ENCODE measurements at regions not wholly inside any gene's neighbourhood (a gene's known extent, or its start where the extent isn't known, plus 50 kb on each side); places are given as distances from the start of the nearest gene placed in this dataset.

DNA sequence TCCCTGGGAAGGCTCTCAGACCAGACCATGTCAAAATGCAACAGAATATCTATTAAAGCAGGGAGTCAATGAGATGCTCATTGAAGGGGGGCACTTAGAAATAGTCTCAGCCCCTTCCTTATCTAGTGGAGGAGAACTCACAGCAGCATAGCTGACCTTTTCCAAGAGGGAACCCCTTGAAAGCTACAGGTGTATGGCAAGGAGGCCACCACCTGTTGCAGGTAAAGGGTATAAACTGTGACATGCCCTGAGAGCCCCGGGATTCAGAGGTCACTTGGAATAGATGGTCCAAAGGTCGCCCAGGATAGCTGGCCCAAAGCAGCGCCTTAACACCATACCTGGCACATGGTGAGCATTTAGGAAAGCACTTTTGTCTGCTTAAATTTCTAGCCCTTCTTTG is 120.2 kb upstream of the RPL38 start:
- no peaks in the 10 kb centered on the region for H3K4me1 Mint-ChIP-seq (ENCODE audit: insufficient read depth, unreplicated experiment)
- ChIA-PET POLR2A (no interaction called here), CTCF (interaction anchor here (0.6 kb wide), 1 partner anchor 88 kb away, joined by 3 read pairs; no protein-coding TSS in a partner anchor)
- no peak for DNase-seq (ENCODE audit: unreplicated experiment)
- TF ChIP-seq, protein P1, sequence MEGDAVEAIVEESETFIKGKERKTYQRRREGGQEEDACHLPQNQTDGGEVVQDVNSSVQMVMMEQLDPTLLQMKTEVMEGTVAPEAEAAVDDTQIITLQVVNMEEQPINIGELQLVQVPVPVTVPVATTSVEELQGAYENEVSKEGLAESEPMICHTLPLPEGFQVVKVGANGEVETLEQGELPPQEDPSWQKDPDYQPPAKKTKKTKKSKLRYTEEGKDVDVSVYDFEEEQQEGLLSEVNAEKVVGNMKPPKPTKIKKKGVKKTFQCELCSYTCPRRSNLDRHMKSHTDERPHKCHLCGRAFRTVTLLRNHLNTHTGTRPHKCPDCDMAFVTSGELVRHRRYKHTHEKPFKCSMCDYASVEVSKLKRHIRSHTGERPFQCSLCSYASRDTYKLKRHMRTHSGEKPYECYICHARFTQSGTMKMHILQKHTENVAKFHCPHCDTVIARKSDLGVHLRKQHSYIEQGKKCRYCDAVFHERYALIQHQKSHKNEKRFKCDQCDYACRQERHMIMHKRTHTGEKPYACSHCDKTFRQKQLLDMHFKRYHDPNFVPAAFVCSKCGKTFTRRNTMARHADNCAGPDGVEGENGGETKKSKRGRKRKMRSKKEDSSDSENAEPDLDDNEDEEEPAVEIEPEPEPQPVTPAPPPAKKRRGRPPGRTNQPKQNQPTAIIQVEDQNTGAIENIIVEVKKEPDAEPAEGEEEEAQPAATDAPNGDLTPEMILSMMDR (IDR thresholded peaks at IDR 0.05; ENCODE audit: unreplicated experiment): no peak
- H3K4me3 Mint-ChIP-seq (ENCODE audit: unreplicated experiment): no peak overlapping the region
- H3K36me3 Mint-ChIP-seq (ENCODE audit: insufficient read depth, unreplicated experiment): no peaks in the 10 kb centered on the region
- peaks cover 48% of the 10 kb centered on the region for H3K27me3 Mint-ChIP-seq (ENCODE audit: insufficient read depth, unreplicated experiment)
- H3K27ac Mint-ChIP-seq (ENCODE audit: low read depth, unreplicated experiment): no peak overlapping the region
- BruUV-seq (replicated peaks): no TSS peak
- peaks cover 7% of the 10 kb centered on the region for H3K9me3 Mint-ChIP-seq (ENCODE audit: unreplicated experiment)
- intact Hi-C loops (cut with micrococcal nuclease): no loop called here

DNA sequence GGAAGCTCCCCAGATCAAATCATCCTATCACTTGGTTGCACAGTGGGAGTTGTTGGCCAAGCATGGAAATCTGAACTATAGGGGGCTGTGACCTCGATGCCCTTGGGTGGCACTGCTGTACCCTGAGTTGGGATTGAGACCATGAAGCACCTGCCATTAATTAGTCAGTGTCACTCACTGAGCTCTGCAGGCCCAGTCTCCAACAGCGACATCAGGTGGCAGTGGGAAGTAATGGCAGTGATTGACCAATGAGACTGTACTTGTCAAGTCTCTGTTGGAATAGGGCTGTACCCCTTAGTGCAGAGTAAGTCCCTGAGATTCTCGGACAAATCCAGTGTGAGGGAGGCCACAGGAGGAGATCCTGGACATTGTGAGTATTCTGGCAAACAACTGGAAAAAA is 118.0 kb upstream of the RPL38 start:
- no peaks in the 10 kb centered on the region for H3K4me1 Mint-ChIP-seq (ENCODE audit: insufficient read depth, unreplicated experiment)
- no peak overlapping the region for H3K4me3 Mint-ChIP-seq (ENCODE audit: unreplicated experiment)
- H3K36me3 Mint-ChIP-seq (ENCODE audit: insufficient read depth, unreplicated experiment): no peaks in the 10 kb centered on the region
- DNase-seq (ENCODE audit: unreplicated experiment): no peak
- H3K9me3 Mint-ChIP-seq (ENCODE audit: unreplicated experiment): peaks cover 7% of the 10 kb centered on the region
- intact Hi-C loops (cut with micrococcal nuclease): no loop called here
- ChIA-PET POLR2A (interaction anchor here (0.6 kb wide), 1 partner anchor 21 kb away, joined by 3 read pairs; no protein-coding TSS in a partner anchor), CTCF (interaction anchor here (0.6 to 1.4 kb wide), 2 partner anchors 12 to 91 kb away, joined by 3 to 5 read pairs; no protein-coding TSS in a partner anchor)
- no peak overlapping the region for H3K27ac Mint-ChIP-seq (ENCODE audit: low read depth, unreplicated experiment)
- BruUV-seq (replicated peaks): no TSS peak
- TF ChIP-seq, protein P1 (IDR thresholded peaks at IDR 0.05; ENCODE audit: unreplicated experiment): no peak
- H3K27me3 Mint-ChIP-seq (ENCODE audit: insufficient read depth, unreplicated experiment): peaks cover 58% of the 10 kb centered on the region

DNA sequence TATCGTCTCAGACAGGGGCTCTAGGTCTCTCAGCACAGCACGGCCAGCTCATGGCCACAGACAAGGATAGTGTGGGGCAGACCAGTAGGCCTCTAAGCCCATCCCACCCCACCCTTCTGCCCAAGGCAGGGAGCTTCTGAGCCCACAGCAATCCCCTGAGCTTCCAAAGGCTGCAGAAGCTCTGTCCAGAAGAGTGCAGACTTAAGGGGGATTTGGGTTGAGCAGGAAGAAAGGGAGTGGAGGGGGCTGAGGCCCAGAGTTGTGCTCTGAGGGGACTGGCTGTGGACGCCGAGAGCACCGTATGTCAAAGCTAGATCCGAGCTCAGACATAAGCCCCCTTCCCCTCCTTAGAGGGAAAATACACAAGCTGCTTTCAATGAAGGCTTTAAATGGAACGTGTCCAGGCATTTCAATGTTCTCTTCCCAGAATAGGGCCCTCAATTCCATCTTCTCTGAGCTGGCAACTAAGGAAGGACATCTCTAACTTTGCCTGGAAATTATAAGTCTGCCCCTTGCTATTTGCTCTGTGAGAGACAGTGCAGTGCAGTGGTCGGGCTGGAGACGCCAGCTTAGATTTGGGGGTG is 116.4 kb upstream of the RPL38 start:
- intact Hi-C loops (cut with micrococcal nuclease): no loop called here
- CTCF ChIA-PET: no interaction called here
- no peak overlapping the region for H3K27ac Mint-ChIP-seq (ENCODE audit: low read depth, unreplicated experiment)
- H3K4me3 Mint-ChIP-seq (ENCODE audit: unreplicated experiment): no peak overlapping the region
- DNase-seq (ENCODE audit: unreplicated experiment): no peak
- TF ChIP-seq, protein P1 (IDR thresholded peaks at IDR 0.05; ENCODE audit: unreplicated experiment): no peak
- H3K27me3 Mint-ChIP-seq (ENCODE audit: insufficient read depth, unreplicated experiment): peaks cover 63% of the 10 kb centered on the region
- no peaks in the 10 kb centered on the region for H3K4me1 Mint-ChIP-seq (ENCODE audit: insufficient read depth, unreplicated experiment)
- peaks cover 7% of the 10 kb centered on the region for H3K9me3 Mint-ChIP-seq (ENCODE audit: unreplicated experiment)
- BruUV-seq (replicated peaks): no TSS peak
- no peaks in the 10 kb centered on the region for H3K36me3 Mint-ChIP-seq (ENCODE audit: insufficient read depth, unreplicated experiment)
- POLR2A ChIA-PET: interaction anchor here (1.1 kb wide), 1 partner anchor 25 kb away, joined by 4 read pairs; no protein-coding TSS in a partner anchor

DNA sequence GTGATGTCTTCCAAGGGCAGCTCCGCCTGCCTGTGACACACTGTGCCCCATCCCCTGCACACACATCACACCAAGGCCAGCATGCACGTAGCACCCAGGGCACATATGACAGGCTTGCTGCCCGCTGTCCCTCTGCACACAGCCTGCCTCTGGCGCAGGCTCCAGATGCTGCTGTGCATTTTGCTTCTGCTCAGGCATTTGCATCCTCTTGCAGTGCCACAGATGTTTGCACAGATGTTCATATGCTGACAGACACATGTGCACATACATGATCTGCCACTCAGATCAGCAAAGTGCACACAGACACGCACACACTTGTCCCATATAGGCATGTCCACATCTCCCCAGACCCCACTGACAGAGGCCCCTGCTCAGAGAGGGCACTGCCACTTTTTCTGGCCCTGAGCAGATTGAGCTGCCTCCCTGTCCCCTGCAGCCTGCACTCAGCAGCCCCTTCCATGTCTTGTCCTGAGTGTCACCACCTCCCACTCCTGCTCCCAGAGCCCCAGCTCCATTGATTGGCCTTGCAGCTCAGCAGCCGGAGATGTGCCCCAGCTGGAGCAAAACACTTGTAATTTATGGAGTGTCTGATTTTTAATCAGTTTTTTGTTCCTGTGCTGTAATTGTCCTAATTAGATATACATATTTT is 115.1 kb upstream of the RPL38 start:
- intact Hi-C loops (cut with micrococcal nuclease): no loop called here
- peaks cover 54% of the 10 kb centered on the region for H3K27me3 Mint-ChIP-seq (ENCODE audit: insufficient read depth, unreplicated experiment)
- CTCF ChIA-PET: interaction anchor here (0.5 to 0.7 kb wide), 2 partner anchors 243 to 707 kb away, joined by 3 read pairs; no protein-coding TSS in a partner anchor
- H3K9me3 Mint-ChIP-seq (ENCODE audit: unreplicated experiment): peaks cover 7% of the 10 kb centered on the region
- DNase-seq (ENCODE audit: unreplicated experiment): no peak
- TF ChIP-seq, protein P1 (IDR thresholded peaks at IDR 0.05; ENCODE audit: unreplicated experiment): no peak
- H3K4me1 Mint-ChIP-seq (ENCODE audit: insufficient read depth, unreplicated experiment): no peaks in the 10 kb centered on the region
- H3K27ac Mint-ChIP-seq (ENCODE audit: low read depth, unreplicated experiment): peak overlapping the region; percentile 68
- no peaks in the 10 kb centered on the region for H3K36me3 Mint-ChIP-seq (ENCODE audit: insufficient read depth, unreplicated experiment)
- POLR2A ChIA-PET: no interaction called here
- H3K4me3 Mint-ChIP-seq (ENCODE audit: unreplicated experiment): no peak overlapping the region
- BruUV-seq (replicated peaks): no TSS peak
